GM12878 (cell line): ENCODE measurements at regions not wholly inside any gene's neighbourhood (a gene's known extent, or its start where the extent isn't known, plus 50 kb on each side); places are given as distances from the start of the nearest gene placed in this dataset.

ENCODE experiments used
- ATAC-seq: fragments of 200-7000 bp; cut with Tn5 transposase; 3 replicates; pipeline ENCODE4 v1.9.1; 2020; ENCODE audit warnings: mild to moderate bottlenecking, moderate library complexity
- BruUV-seq: library from RNA; stranded (reverse); fragments of 400-500 nt; replicated peaks from 2 replicates; lab custom pipeline; 2021; lab: Mats Ljungman, UMichigan
- CTCF ChIA-PET: fragments of 300-600 bp; sonication (Branson Sonifier 250); formaldehyde crosslinking; extraction: SDS; loops from one replicate; lab custom pipeline; 2021; ENCODE audit warnings: inconsistent platforms; lab: Yijun Ruan, JAX
- POLR2A ChIA-PET: fragments of 350-600 bp; formaldehyde crosslinking; extraction: SDS; loops from one replicate; lab custom pipeline; 2021; ENCODE audit warnings: inconsistent platforms; lab: Charles Lee
- RAD21 ChIA-PET: fragments of 300-600 bp; sonication (Branson Sonifier 250); formaldehyde crosslinking; loops from one replicate; lab custom pipeline; 2023; ENCODE audit warnings: antibody characterized with exemption; ENCODE audit not compliant: unreplicated experiment; lab: Charles Lee
- SMC1A ChIA-PET: fragments of 300-600 bp; sonication (Branson Sonifier 250); formaldehyde crosslinking; loops from one replicate; lab custom pipeline; 2023; ENCODE audit not compliant: unreplicated experiment, uncharacterized antibody; lab: Charles Lee
- DNase-seq: peaks from one replicate; pipeline ENCODE4 v3.0.0-alpha.2; 2011; ENCODE audit warnings: low read depth, low spot score
- FAIRE-seq: peaks from 3 replicates; lab custom pipeline; 2011; peaks lifted over from hg19 to GRCh38; lab: Jason Lieb, UNC
- H2AFZ ChIP-seq: 2 replicates; pipeline ENCODE4 v1.6.0; 2011; ENCODE audit warnings: low read depth, low read length, control low read depth; ENCODE audit not compliant: control insufficient read depth
- H3K27ac ChIP-seq: 2 replicates; pipeline ENCODE4 v1.5.1; 2011; ENCODE audit warnings: control low read depth; ENCODE audit not compliant: control insufficient read depth, insufficient read depth
- H3K27me3 ChIP-seq, 2 experiments: replicated peaks in 1 of 2; 2 replicates each; pipeline versions ENCODE4 v1.6.0 to v1.6.1; 2011; ENCODE audit warnings: low read length in 1 of 2; ENCODE audit not compliant: control insufficient read depth in 2 of 2, insufficient read depth in 2 of 2
- H3K36me3 ChIP-seq, 2 experiments: 2 replicates each; pipeline ENCODE4 v1.5.1; 2011; ENCODE audit warnings: low read length in 1 of 2; ENCODE audit not compliant: control insufficient read depth in 2 of 2, insufficient read depth in 2 of 2
- H3K4me1 ChIP-seq: 2 replicates; pipeline ENCODE4 v1.6.1; 2011; ENCODE audit warnings: mild to moderate bottlenecking, low read length, moderate library complexity, mixed read lengths; ENCODE audit not compliant: control insufficient read depth, insufficient read depth
- H3K4me2 ChIP-seq: 2 replicates; pipeline ENCODE4 v1.6.0; 2011; ENCODE audit warnings: control low read depth; ENCODE audit not compliant: control insufficient read depth, insufficient read depth
- H3K4me3 ChIP-seq: fragments of 200-600 bp; sonication (generic); 2 replicates; pipeline ENCODE4 v1.5.1; 2016
- H3K79me2 ChIP-seq: 2 replicates; pipeline ENCODE4 v1.6.0; 2011; ENCODE audit warnings: low read length; ENCODE audit not compliant: control insufficient read depth, insufficient read depth
- H3K9ac ChIP-seq: 2 replicates; pipeline ENCODE4 v1.8.0; 2011; ENCODE audit warnings: low read length, control low read depth, mixed read lengths; ENCODE audit not compliant: control insufficient read depth, insufficient read depth
- H3K9me3 ChIP-seq: replicated peaks from 3 replicates; pipeline ENCODE4 v1.5.1; 2011; ENCODE audit warnings: mild to moderate bottlenecking, low read length; ENCODE audit not compliant: control insufficient read depth, insufficient read depth
- H4K20me1 ChIP-seq: 2 replicates; pipeline ENCODE4 v1.6.0; 2011; ENCODE audit not compliant: control insufficient read depth, insufficient read depth
- ASH2L ChIP-seq: fragments of 300-600, 200-600 bp; sonication (generic); IDR thresholded peaks from 2 replicates; pipeline ENCODE4 v1.6.1; 2017; ENCODE audit warnings: low read depth, mild to moderate bottlenecking, borderline replicate concordance
- BHLHE40 ChIP-seq, 2 experiments: fragments of 450-650 bp in 1 of 2; IDR thresholded peaks; 2 replicates each; pipeline ENCODE4 v1.6.1; 2011 to 2017; ENCODE audit warnings: low read depth in 2 of 2, borderline replicate concordance in 1 of 2, improper control_type of control experiment in 1 of 2, low read length in 1 of 2, mild to moderate bottlenecking in 1 of 2
- HDAC6 ChIP-seq: fragments of 200-600 bp; sonication (generic); IDR thresholded peaks from one replicate; pipeline ENCODE4 v1.8.0; 2017; ENCODE audit warnings: antibody characterized with exemption; ENCODE audit not compliant: unreplicated experiment
- HDGF ChIP-seq: fragments of 450-650 bp; IDR thresholded peaks from 2 replicates; pipeline ENCODE4 v1.6.1; 2016; ENCODE audit warnings: antibody characterized with exemption
- NR2C2 ChIP-seq: IDR thresholded peaks from 2 replicates; pipeline ENCODE4 v1.6.1; 2011; ENCODE audit warnings: borderline replicate concordance, low read depth; ENCODE audit not compliant: control insufficient read depth, insufficient read length
- PML ChIP-seq: IDR thresholded peaks from 2 replicates; pipeline ENCODE4 v1.6.1; 2012; ENCODE audit warnings: low read length, inconsistent platforms
- RBBP5 ChIP-seq: fragments of 200-600 bp; sonication (generic); conservative IDR thresholded peaks from 2 replicates; pipeline ENCODE4 v1.6.1; 2016
- RELB ChIP-seq: fragments of 450-650 bp; IDR thresholded peaks from 2 replicates; pipeline ENCODE4 v1.6.1; 2017; ENCODE audit warnings: low read depth, mild to moderate bottlenecking, moderate library complexity
- TCF7 ChIP-seq: IDR thresholded peaks from 2 replicates; pipeline ENCODE4 v1.6.1; 2014; ENCODE audit warnings: antibody characterized with exemption, borderline replicate concordance
- WGBS: methylation state at CpG from one replicate; pipeline ENCODE4 v1.1.6; 2016; ENCODE audit warnings: low lambda C conversion rate; ENCODE audit not compliant: insufficient replicate concordance, insufficient coverage; ENCODE audit errors: missing lambda C conversion rate; 5-methylcytosine and 5-hydroxymethylcytosine counted together
- in situ Hi-C: fragments of 300-500 bp; cut with MboI; formaldehyde crosslinking; loops from 9 replicates; pipeline ENCODE4 v1.14.3; 2018; ENCODE audit warnings: mixed read lengths
- intact Hi-C: fragments of 100-400 bp; cut with micrococcal nuclease; formaldehyde crosslinking; loops from one replicate; pipeline ENCODE4 v1.14.2; 2022; ENCODE audit not compliant: unreplicated experiment
- TF ChIP-seq, protein P1 (sequence below): IDR thresholded peaks from 2 replicates; pipeline ENCODE4 v1.6.1; 2012; ENCODE audit warnings: low read length, inconsistent platforms
- TF ChIP-seq, protein P2 (sequence below): fragments of 450-650 bp; IDR thresholded peaks from 2 replicates; pipeline ENCODE4 v1.6.1; 2016; ENCODE audit warnings: mild to moderate bottlenecking
- TF ChIP-seq, protein P3 (sequence below): IDR thresholded peaks from 2 replicates; pipeline ENCODE4 v1.6.1; 2011; ENCODE audit warnings: low read depth, mild to moderate bottlenecking, low read length, moderate library complexity, borderline replicate concordance; ENCODE audit errors: extremely low read depth

GRCh38 chr13:78185700-78186099 is 267.1 kb upstream of the EDNRB start:
- CTCF ChIA-PET, result interaction anchor here (0.9 to 2.1 kb wide), 4 partner anchors 9 to 55 kb away, joined by 3 to 8 read pairs (median 4); no protein-coding TSS in a partner anchor
- WGBS, result 0% methylated on average over 1 of the region's 1 CpG
- intact Hi-C loops, result no loop called here
- Histone ChIP-seq H3K9ac (no peak overlapping the region), H3K27ac (no peak overlapping the region), H3K79me2 (no peaks in the 10 kb centered on the region), H3K4me1 (no peaks in the 10 kb centered on the region), H3K9me3 (peaks cover 2% of the 10 kb centered on the region; the same call in 2 of the 3 replicates), H3K36me3 (no peaks in the 10 kb centered on the region), H3K4me2 (no peak overlapping the region), H3K27me3 (no peaks in the 10 kb centered on the region), H2AFZ (peak overlapping the region; percentile 26; the same call in 1 of the 2 replicates), H3K4me3 (no peak overlapping the region), H4K20me1 (no peaks in the 10 kb centered on the region)
- no peak for TF ChIP-seq RELB
- TF ChIP-seq, protein P1, sequence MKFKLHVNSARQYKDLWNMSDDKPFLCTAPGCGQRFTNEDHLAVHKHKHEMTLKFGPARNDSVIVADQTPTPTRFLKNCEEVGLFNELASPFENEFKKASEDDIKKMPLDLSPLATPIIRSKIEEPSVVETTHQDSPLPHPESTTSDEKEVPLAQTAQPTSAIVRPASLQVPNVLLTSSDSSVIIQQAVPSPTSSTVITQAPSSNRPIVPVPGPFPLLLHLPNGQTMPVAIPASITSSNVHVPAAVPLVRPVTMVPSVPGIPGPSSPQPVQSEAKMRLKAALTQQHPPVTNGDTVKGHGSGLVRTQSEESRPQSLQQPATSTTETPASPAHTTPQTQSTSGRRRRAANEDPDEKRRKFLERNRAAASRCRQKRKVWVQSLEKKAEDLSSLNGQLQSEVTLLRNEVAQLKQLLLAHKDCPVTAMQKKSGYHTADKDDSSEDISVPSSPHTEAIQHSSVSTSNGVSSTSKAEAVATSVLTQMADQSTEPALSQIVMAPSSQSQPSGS, result peak; percentile 9; the same call in 1 of the 2 replicates
- peak; percentile 52; the same call in 2 of the 3 replicates for ATAC-seq
- POLR2A ChIA-PET, result no interaction called here
- FAIRE-seq, result no peak
- no peak for DNase-seq
- RAD21 ChIA-PET, result no interaction called here
- in situ Hi-C loops, result no loop called here
- SMC1A ChIA-PET, result interaction anchor here (11.9 kb wide), 1 partner anchor 17 kb away, joined by 106 read pairs; no protein-coding TSS in a partner anchor
- no TSS peak for BruUV-seq

DNA sequence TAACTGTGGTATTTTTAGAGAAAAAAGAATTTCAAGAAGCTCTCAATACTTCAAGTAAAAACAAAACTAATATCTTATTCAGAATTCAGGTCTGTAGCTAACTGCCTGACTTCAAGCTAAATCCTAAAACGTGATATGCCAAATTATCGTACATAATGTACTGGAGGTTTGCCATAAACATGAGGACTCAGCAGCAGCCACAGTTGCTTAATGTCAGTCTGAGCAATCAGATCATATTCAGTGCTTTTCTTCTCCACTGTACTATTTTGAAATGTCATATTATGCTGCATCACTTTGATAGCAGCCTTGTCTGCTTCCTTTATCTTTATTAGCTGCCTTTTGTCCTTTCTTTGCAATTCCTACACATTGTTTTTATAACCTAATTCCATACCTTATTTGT is 265.1 kb upstream of the EDNRB start:
- ATAC-seq (no peak), DNase-seq (no peak), FAIRE-seq (peak; percentile 35)
- Histone ChIP-seq H3K79me2 (no peaks in the 10 kb centered on the region), H3K4me3 (no peak overlapping the region), H3K9me3 (peaks cover 2% of the 10 kb centered on the region; the same call in 2 of the 3 replicates), H3K27ac (no peak overlapping the region), H3K9ac (no peak overlapping the region), H3K27me3 (no peaks in the 10 kb centered on the region), H3K36me3 (no peaks in the 10 kb centered on the region), H4K20me1 (no peaks in the 10 kb centered on the region), H3K4me1 (no peaks in the 10 kb centered on the region), H2AFZ (no peak overlapping the region), H3K4me2 (no peak overlapping the region)
- RAD21 ChIA-PET, result no interaction called here
- 61% methylated on average over 2 of the region's 2 CpGs for WGBS
- CTCF ChIA-PET, result interaction anchor here (1.2 kb wide), 1 partner anchor 15 kb away, joined by 4 read pairs; no protein-coding TSS in a partner anchor
- in situ Hi-C loops (no loop called here), intact Hi-C loops (no loop called here)
- POLR2A ChIA-PET, result no interaction called here
- SMC1A ChIA-PET, result interaction anchor here (0.8 to 11.9 kb wide), 3 partner anchors 10 to 57 kb away, joined by 3 to 106 read pairs (median 4); no protein-coding TSS in a partner anchor
- no TSS peak for BruUV-seq
- TF ChIP-seq, protein P2, sequence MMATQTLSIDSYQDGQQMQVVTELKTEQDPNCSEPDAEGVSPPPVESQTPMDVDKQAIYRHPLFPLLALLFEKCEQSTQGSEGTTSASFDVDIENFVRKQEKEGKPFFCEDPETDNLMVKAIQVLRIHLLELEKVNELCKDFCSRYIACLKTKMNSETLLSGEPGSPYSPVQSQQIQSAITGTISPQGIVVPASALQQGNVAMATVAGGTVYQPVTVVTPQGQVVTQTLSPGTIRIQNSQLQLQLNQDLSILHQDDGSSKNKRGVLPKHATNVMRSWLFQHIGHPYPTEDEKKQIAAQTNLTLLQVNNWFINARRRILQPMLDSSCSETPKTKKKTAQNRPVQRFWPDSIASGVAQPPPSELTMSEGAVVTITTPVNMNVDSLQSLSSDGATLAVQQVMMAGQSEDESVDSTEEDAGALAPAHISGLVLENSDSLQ, result no peak
- TF ChIP-seq, protein P3, sequence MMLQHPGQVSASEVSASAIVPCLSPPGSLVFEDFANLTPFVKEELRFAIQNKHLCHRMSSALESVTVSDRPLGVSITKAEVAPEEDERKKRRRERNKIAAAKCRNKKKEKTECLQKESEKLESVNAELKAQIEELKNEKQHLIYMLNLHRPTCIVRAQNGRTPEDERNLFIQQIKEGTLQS, result no peak
- no peak for TF ChIP-seq HDGF
- no peak for TF ChIP-seq HDAC6
- no peak for TF ChIP-seq NR2C2
- TF ChIP-seq ASH2L, result no peak
- TF ChIP-seq BHLHE40 (IDR thresholded peaks at IDR 0.05; ENCODE audit: borderline replicate concordance in 1 of 2, low read depth in 2 of 2, low read length in 1 of 2), result no peak
- TF ChIP-seq RBBP5, result no peak
- no peak for TF ChIP-seq TCF7
- TF ChIP-seq PML, result no peak
